Anterior cingulate cortex (tissue), 58 donors: ENCODE measurements at regions not wholly inside any gene's neighbourhood (a gene's known extent, or its start where the extent isn't known, plus 50 kb on each side); places are given as distances from the start of the nearest gene placed in this dataset.

Experiments
- DNase-seq, 58 donors: peaks; one replicate each; lab custom pipeline; 2025; lab: John Stamatoyannopoulos, UW

- no peak for DNase-seq
These were observed 125.2 kb downstream of the SYF2 start for GRCh38 chr1:25106976-25107642.

DNA sequence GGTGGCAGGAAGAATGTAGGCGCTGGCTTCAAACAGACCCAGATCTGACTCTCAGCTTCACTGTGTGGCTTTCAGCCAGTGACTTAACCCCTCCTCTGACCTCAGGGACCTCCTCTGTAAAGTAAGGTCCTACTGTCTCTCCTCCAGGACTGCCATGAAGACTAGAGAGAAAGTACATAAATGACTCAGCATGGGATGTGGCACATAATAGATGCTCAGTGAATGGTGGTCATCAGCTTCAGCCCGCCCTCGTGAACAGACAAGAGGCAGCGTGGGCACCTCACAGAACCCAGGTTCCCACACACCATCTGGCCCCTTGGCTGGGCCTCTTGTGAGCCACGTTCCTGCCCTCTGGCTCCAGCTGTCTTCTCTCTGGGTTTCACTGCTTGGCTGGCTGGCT, 126.0 kb downstream of the SYF2 start:
- no peak for DNase-seq

DNA sequence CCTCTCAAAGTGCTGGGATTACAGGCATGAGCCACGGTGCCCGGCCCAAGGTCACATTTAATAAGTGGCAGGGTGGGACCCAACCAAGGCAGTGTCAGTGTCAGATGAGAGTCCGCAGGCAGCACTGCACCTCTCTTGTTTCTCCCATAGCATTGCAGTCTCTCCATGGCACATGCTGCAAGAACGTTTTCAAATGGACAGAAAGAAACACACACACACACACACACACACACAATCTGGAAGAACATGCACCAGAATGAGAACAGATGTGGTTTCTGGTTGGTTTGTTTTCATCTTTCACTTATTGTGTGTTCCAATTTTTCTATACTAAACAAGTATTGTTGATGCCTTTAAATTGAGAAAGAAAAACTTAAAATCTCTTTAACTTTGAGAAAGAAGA, 126.5 kb downstream of the SYF2 start:
- DNase-seq: no peak

DNA sequence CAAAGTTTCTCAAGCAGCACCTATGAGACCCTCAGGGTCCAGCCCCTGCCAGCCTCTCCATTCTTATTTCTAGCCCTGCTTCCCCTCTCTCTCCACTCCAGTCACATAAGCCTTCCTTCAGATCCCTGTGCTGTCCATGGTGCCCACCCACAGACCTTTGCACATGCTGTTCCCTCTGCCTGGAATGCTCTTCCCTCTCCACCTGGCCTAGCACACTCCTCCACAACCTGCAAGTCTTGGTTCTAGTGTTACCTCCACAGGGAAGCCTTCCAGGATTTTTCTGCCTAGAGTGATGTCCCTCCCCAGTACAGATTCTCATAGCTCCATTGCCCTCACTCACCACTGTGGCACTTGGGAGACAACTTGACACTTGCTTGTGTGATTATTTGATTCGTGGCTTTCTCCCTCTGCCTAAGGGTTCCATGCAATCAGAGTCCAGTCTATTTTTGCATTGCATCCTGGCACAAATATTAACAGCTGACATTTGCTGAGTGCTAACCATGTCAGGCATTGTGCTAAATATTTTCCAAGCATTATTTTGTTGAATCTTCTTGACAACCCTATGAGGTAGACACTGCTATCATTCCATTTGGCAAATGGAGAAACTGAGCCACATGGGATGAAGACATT, 127.3 kb downstream of the SYF2 start:
- DNase-seq: no peak

GRCh38 chr1:25103164-25103795, 129.0 kb downstream of the SYF2 start:
- peak in 1 of 58 donors; percentile 9 for DNase-seq

DNA sequence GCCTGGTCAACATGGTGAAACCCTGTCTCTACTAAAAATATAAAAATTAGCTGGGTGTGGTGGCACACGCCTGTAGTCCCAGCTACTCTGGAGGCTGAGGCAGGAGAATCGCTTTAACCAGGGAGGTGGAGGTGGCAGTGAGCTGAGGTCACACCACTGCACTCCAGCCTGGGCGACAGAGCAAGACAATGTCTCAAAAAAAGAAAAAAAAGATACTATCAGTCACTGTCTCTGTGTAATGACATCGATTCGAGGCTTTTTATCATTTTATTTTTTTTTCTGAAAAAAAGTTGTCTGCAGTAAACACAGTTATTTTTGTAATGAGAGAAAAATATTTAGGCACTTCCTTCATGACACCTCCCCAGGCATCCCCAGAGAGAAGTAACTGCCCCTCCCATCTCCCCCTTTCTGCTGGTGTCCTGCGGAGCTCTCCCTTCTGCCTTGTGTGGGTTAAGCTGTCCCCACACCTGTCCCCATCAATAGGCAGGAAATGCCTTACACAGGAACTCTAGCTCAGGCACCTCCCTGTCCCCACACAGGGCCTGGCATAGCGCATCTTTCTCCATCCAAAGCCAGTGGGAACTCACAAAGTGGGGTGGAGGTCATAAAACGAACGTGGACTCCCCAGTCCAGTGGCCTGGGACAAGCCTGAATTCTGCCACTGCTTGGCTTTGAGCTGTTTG, 132.0 kb downstream of the SYF2 start:
- DNase-seq: no peak

GRCh38 chr1:25099343-25099951, 132.9 kb downstream of the SYF2 start:
- DNase-seq: peak in 28 of 58 donors; percentile 1 to 62 (median 16)

DNA sequence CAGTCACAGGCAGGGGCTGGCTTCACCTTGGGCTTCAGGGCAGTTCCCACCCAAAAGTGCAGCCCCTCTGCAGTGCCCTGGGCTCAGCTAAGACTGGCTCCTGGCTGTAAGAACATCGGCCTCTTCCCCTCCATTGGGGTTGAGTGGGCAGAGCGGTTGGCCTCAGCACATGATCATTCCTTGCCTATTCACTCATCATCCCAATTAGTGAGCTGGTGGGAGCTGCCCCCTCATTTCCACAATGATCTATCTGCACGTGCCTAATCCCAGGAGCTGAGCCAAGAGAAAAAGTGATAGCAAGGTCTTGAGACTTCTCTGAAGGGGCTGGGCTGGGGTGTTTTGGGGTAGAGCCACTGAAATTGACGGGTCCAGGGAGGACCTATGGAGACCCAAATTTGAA, 133.6 kb downstream of the SYF2 start:
- no peak for DNase-seq

- DNase-seq: no peak
These were observed 135.8 kb downstream of the SYF2 start for GRCh38 chr1:25096307-25097150.

DNA sequence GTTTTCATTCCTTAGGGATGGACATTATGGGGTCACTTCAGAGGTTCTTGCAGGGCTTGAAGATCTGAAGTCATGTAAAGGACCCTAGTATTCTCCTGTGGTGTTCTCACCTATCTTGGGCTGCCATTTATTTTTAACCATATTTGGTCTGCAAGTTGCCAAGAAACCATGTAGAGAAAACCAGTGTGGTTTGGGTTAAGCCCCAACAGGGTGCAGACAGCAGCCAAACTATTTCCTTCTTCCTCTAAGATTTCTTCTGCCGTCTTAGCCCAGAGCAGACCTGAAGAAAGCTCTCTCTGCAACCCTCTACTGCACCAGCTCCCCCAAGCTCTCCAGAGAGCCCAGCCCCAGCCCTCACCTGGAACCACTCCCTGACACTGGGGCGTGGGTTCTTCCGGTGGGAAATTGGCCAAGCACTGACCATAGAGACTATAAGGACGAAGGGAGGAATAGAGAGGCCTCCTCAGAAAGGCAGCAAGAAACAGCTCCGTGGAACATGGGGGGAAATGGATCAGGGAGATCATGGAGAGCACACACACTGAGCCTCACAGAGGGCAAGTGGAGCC, 136.6 kb downstream of the SYF2 start:
- no peak for DNase-seq

DNA sequence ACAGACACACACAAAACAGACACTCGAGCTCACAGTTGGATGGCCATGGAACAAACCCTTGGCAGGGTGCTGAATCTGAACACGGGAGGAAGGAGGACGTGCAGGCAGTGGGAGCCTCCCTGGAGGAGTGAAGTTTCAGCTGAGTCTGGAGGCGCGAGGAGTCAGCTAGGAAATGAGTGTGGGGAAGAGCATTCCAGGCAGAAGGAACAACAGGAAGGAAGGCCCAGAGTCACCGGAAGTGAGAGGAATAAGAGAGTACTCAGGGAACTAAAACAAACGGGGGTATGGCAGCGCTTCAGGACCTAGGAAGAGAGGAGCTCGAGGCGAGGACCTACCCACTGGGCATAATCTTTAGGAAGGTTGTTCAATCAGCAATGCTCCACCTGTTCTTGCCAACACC, 137.3 kb downstream of the SYF2 start:
- DNase-seq: no peak

DNA sequence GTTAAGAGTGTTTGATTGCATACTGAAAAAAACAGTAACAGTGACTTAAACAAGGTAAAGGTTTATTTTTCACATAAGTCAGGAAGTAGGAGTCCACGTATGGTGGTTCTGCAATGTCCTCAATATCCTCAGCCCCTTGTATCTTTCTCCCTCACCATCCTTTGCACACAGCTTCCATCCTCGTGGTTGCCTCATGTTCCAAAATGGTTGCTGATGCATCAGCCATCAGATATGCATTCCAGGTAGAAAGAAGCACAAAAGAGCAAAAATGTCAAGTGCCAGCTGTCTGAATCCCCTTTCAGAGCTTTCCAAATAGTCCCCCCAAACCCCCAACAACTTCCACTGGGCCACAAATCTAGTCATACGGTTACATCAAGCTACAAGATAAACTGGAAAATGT, 138.1 kb downstream of the SYF2 start:
- DNase-seq: no peak

- no peak for DNase-seq
These were observed 140.6 kb downstream of the SYF2 start for GRCh38 chr1:25091658-25092057.

DNA sequence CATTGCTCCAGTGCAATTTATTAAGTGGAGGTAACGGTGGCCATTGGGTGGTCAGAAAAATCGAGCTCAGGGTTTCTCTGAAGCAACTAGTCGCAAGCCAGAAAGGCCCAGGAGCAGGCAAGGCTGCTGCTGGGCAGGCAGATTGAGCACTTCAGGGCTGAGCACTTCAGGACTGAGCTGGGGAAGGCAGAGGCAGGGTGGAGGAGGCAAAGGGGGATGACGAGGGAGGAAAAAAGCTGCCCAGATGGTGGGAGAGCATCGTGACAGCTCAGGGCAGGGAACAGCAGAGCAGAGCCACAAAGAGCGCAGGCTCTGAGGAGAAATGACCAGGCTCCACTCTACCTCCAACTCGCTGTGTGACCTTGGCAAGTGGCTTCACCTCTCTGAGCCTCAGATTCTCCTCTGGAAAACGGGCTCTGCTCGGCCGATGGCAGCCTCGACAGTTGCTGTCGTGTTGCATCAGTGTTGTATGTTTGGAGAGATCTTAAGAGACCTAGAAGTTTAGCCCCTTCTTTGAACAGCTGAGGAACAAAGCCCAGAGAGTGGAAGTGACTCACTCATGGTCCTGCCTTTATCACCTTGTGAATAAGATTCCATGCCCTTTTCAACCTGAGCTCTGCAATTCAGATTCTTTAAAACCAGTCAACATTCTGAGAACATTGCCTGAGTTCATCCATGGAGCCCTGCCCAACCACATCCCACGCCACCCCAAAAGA, 141.4 kb downstream of the SYF2 start:
- no peak for DNase-seq

GRCh38 chr1:25089772-25090171, 142.5 kb downstream of the SYF2 start:
- DNase-seq: no peak

DNA sequence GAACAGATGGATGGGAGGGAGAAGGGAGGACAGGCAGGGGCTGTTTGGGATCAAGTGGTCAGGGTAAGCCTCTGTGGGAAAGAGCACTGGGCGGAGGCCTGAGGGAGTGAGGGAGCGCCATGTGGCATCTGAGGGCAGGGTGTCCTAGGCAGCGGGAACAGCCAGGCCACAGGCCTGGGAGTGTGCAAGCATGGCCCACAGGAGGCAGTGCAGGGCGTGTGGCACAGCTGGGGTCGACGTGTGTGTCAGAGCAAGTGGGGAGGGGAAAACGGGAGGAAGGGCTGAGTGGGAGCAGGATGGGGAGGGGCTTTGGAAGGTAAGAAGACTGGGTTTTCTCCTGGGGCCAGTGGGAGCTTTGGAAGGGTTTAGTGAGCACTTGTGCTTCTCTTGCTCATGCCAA, 143.4 kb downstream of the SYF2 start:
- DNase-seq: no peak

GRCh38 chr1:25088180-25088701, 144.1 kb downstream of the SYF2 start:
- no peak for DNase-seq

DNA sequence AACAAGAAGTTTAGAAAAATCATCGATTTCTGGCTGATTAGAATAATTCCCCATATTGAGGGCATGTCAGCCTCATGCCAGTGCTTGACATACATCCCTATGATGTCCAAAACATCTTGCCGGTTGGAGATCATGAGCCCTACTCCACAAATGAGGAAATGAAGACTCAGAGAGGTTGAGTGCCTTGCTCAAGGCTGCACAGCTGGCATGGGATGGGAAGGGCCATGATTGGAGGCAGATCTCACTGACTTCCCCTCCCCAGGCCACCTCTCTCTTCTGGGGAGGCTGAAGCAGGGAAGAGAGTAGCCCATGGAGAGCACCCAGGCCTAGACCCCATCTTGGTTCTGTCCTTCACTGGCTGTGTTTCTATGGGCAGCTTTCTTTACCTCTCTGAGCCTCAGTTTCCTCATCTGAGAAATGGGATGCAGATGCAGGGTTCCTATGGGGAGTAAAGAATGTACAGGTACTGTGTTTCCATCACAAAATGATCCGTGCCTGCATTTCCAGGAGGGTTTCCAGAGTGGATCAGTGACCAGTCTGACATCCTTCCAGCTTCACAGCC, 145.7 kb downstream of the SYF2 start:
- no peak for DNase-seq

- DNase-seq: no peak
These were observed 147.9 kb downstream of the SYF2 start for GRCh38 chr1:25084407-25084806.
